ENCODE measurements at regions not wholly inside any gene's neighbourhood (a gene's known extent, or its start where the extent isn't known, plus 50 kb on each side); places are given as distances from the start of the nearest gene placed in this dataset.
A peak's percentile ranks its signal among the peaks of the same experiment; 100 is the strongest.

- DNase-seq: no peak
Measured at GRCh38 chr15:47184003-47184907, 533.0 kb upstream of the SEMA6D start.

- no peak for DNase-seq
Measured at GRCh38 chr15:47184908-47185801, 532.1 kb upstream of the SEMA6D start.

GRCh38 chr15:47186075-47186474 lies 531.2 kb upstream of the SEMA6D start:
- DNase-seq: no peak

- DNase-seq: no peak
Measured at GRCh38 chr15:47188758-47189507, 528.4 kb upstream of the SEMA6D start.

GRCh38 chr15:47194718-47195117 lies 522.6 kb upstream of the SEMA6D start:
- no peak for DNase-seq

- peak; percentile 43 for DNase-seq
Measured at GRCh38 chr15:47196048-47196447, 521.3 kb upstream of the SEMA6D start.

- no peak for DNase-seq
Measured at GRCh38 chr15:47203993-47204392, 513.3 kb upstream of the SEMA6D start.

- DNase-seq: no peak
Measured at GRCh38 chr15:47206358-47206978, 510.8 kb upstream of the SEMA6D start.

GRCh38 chr15:47209591-47209990 lies 507.7 kb upstream of the SEMA6D start:
- no peak for DNase-seq

GRCh38 chr15:47212222-47213010 lies 504.9 kb upstream of the SEMA6D start:
- DNase-seq: no peak

- DNase-seq: no peak
Measured at GRCh38 chr15:47213883-47214282, 503.4 kb upstream of the SEMA6D start.

GRCh38 chr15:47218295-47218694 lies 499.0 kb upstream of the SEMA6D start:
- no peak for DNase-seq

- DNase-seq: no peak
Measured at GRCh38 chr15:47244361-47244760, 472.9 kb upstream of the SEMA6D start.

GRCh38 chr15:47246317-47246716 lies 471.0 kb upstream of the SEMA6D start:
- no peak for DNase-seq

GRCh38 chr15:47258521-47258920 lies 458.8 kb upstream of the SEMA6D start:
- DNase-seq: no peak

GRCh38 chr15:47265686-47266085 lies 451.6 kb upstream of the SEMA6D start:
- DNase-seq: no peak

- no peak for DNase-seq
Measured at GRCh38 chr15:47266566-47266965, 450.7 kb upstream of the SEMA6D start.

- DNase-seq: no peak
Measured at GRCh38 chr15:47273864-47274263, 443.4 kb upstream of the SEMA6D start.

GRCh38 chr15:47283246-47283645 lies 434.1 kb upstream of the SEMA6D start:
- no peak for DNase-seq

GRCh38 chr15:47288794-47289193 lies 428.5 kb upstream of the SEMA6D start:
- DNase-seq: no peak

- no peak for DNase-seq
Measured at GRCh38 chr15:47289656-47290055, 427.6 kb upstream of the SEMA6D start.

GRCh38 chr15:47291767-47292166 lies 425.5 kb upstream of the SEMA6D start:
- no peak for DNase-seq
